ENCODE measurements at regions not wholly inside any gene's neighbourhood (a gene's known extent, or its start where the extent isn't known, plus 50 kb on each side); places are given as distances from the start of the nearest gene placed in this dataset.

GRCh38 chr2:64794426-64794995 is 140.8 kb upstream of the SERTAD2 start:
- no peak overlapping the region for H3K4me3 ChIP-seq
- H3K4me1 ChIP-seq (ENCODE audit: low read depth): peaks cover 7% of the 10 kb centered on the region
- no peaks in the 10 kb centered on the region for H3K9me3 ChIP-seq
- TF ChIP-seq CTCF (IDR thresholded peaks at IDR 0.05): no peak
- DNase-seq (no peak), ATAC-seq (no peak)
- no peaks in the 10 kb centered on the region for H3K36me3 ChIP-seq (ENCODE audit: low read depth)
- intact Hi-C loops (cut with DNase I, micrococcal nuclease): no loop called here

GRCh38 chr2:64795024-64795592 is 141.4 kb upstream of the SERTAD2 start:
- intact Hi-C loops (cut with DNase I, micrococcal nuclease): no loop called here
- H3K4me1 ChIP-seq (ENCODE audit: low read depth): peaks cover 7% of the 10 kb centered on the region
- no peak for ATAC-seq
- DNase-seq: no peak
- no peak for TF ChIP-seq CTCF (IDR thresholded peaks at IDR 0.05)
- no peak overlapping the region for H3K4me3 ChIP-seq
- no peaks in the 10 kb centered on the region for H3K9me3 ChIP-seq
- H3K36me3 ChIP-seq (ENCODE audit: low read depth): no peaks in the 10 kb centered on the region

GRCh38 chr2:64796926-64797325 is 143.2 kb upstream of the SERTAD2 start:
- H3K4me1 ChIP-seq (ENCODE audit: low read depth): peaks cover 7% of the 10 kb centered on the region
- intact Hi-C loops (cut with DNase I, micrococcal nuclease): no loop called here
- H3K9me3 ChIP-seq: no peaks in the 10 kb centered on the region
- DNase-seq (no peak), ATAC-seq (no peak)
- no peaks in the 10 kb centered on the region for H3K36me3 ChIP-seq (ENCODE audit: low read depth)
- H3K4me3 ChIP-seq: no peak overlapping the region
- no peak for TF ChIP-seq CTCF (IDR thresholded peaks at IDR 0.05)

- peak; percentile 51 for ATAC-seq
- Histone ChIP-seq H3K36me3 (ENCODE audit: low read depth) (no peaks in the 10 kb centered on the region), H3K4me3 (no peak overlapping the region), H3K4me1 (ENCODE audit: low read depth) (peaks cover 7% of the 10 kb centered on the region), H3K9me3 (no peaks in the 10 kb centered on the region)
- intact Hi-C loops (cut with DNase I, micrococcal nuclease): no loop called here
- TF ChIP-seq CTCF (IDR thresholded peaks at IDR 0.05): no peak
- DNase-seq: peak in 1 of 3 donors; percentile 16
Measured at GRCh38 chr2:64797881-64798575, 144.3 kb upstream of the SERTAD2 start.

GRCh38 chr2:64799592-64800252 is 146.0 kb upstream of the SERTAD2 start:
- Histone ChIP-seq H3K36me3 (ENCODE audit: low read depth) (no peaks in the 10 kb centered on the region), H3K4me3 (no peak overlapping the region), H3K9me3 (no peaks in the 10 kb centered on the region), H3K4me1 (ENCODE audit: low read depth) (no peaks in the 10 kb centered on the region)
- intact Hi-C loops (cut with DNase I, micrococcal nuclease): no loop called here
- ATAC-seq (peak; percentile 50), DNase-seq (peak in 1 of 3 donors; percentile 19)
- TF ChIP-seq CTCF (IDR thresholded peaks at IDR 0.05): no peak

Data from mucosa of descending colon (tissue), 3 donors.